BJ (cell line): ENCODE measurements at regions not wholly inside any gene's neighbourhood (a gene's known extent, or its start where the extent isn't known, plus 50 kb on each side); places are given as distances from the start of the nearest gene placed in this dataset.
"Not testable (repeated sequence)": the region's sequence is repeated elsewhere in the genome, so short reads cannot be mapped to it uniquely, and the experiment has no call there.

Source experiments
- CTCF ChIA-PET: fragments of 350-600 bp; formaldehyde crosslinking; extraction: SDS; loops from one replicate; lab custom pipeline; 2021; ENCODE audit warnings: antibody characterized with exemption, inconsistent platforms; lab: Yijun Ruan, JAX
- POLR2A ChIA-PET: fragments of 300-600 bp; sonication (Branson Sonifier 250); formaldehyde crosslinking; extraction: SDS; loops from one replicate; lab custom pipeline; 2021; ENCODE audit warnings: antibody characterized with exemption; lab: Charles Lee
- DNase-seq: peaks from one replicate; pipeline ENCODE4 v3.0.0-alpha.2; 2011; ENCODE audit warnings: low read depth
- H3K27me3 ChIP-seq: 2 replicates; pipeline ENCODE4 v1.6.0; 2011; ENCODE audit warnings: low read length; ENCODE audit not compliant: control insufficient read depth, insufficient read depth
- H3K36me3 ChIP-seq: 2 replicates; pipeline ENCODE4 v1.5.1; 2011; ENCODE audit warnings: low read length; ENCODE audit not compliant: control insufficient read depth, insufficient read depth
- H3K4me3 ChIP-seq: 2 replicates; pipeline ENCODE4 v1.5.1; 2011; ENCODE audit warnings: low read depth, mild to moderate bottlenecking, control low read depth, low read length
- TF ChIP-seq, protein P1 (sequence below): IDR thresholded peaks from 2 replicates; pipeline ENCODE4 v1.5.1; 2011; ENCODE audit warnings: low read depth, mild to moderate bottlenecking, control low read depth, inconsistent platforms, low read length, moderate library complexity; ENCODE audit not compliant: insufficient read depth

DNA sequence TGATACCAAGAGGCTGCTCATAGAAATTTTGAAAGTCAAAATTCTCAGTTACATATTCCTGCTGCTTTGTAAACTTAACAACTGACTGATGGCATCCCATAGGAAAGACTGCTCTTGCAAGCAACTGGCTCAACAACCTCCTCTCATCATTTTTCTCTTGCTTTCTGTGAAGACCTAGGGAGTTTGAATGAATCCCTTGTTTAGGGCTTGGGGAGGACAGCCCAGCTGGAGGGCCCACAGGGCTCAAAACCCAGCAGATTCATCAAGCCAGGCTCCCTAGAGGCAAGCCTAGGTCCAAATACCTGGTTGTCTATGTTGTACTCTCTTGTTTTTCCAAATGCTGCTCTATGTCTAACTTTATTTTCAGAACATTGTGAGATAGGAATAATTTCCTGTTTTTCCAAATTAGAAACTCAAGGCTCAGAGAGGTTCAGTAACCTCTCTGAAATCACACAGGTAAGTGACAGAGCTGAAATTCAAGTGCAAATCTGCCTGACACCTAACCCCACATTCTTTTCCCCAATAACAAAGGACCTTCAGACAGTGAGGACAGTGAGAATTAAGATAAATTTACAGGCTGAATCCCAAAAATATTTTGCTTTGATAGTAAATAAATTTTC is 558.9 kb upstream of the KLF4 start:
- Histone ChIP-seq H3K27me3 (no peaks in the 10 kb centered on the region), H3K36me3 (no peaks in the 10 kb centered on the region), H3K4me3 (no peak overlapping the region)
- TF ChIP-seq, protein P1, sequence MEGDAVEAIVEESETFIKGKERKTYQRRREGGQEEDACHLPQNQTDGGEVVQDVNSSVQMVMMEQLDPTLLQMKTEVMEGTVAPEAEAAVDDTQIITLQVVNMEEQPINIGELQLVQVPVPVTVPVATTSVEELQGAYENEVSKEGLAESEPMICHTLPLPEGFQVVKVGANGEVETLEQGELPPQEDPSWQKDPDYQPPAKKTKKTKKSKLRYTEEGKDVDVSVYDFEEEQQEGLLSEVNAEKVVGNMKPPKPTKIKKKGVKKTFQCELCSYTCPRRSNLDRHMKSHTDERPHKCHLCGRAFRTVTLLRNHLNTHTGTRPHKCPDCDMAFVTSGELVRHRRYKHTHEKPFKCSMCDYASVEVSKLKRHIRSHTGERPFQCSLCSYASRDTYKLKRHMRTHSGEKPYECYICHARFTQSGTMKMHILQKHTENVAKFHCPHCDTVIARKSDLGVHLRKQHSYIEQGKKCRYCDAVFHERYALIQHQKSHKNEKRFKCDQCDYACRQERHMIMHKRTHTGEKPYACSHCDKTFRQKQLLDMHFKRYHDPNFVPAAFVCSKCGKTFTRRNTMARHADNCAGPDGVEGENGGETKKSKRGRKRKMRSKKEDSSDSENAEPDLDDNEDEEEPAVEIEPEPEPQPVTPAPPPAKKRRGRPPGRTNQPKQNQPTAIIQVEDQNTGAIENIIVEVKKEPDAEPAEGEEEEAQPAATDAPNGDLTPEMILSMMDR = no peak
- ChIA-PET CTCF (interaction anchor here (0.9 kb wide), 1 partner anchor 13 kb away, joined by 3 read pairs; no protein-coding TSS in a partner anchor), POLR2A (no interaction called here)
- no peak for DNase-seq

DNA sequence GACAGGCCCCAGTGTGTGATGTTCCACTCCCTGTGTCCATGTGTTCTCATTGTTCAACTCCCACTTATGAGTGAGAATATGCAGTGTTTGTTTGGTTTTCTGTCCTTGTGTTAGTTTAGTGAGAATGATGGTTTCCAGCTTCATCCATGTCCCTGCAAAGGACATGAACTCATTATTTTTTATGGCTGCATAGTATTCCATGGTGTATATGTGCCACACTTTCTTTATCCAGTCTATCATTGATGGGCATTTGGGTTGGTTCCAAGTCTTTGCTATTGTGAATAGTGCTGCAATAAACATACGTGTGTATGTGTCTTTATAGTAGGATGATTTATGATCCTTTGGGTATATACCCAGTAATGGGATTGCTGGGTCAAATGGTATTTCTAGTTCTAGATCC is 558.2 kb upstream of the KLF4 start:
- H3K4me3 ChIP-seq, DNase-seq, CTCF ChIA-PET, H3K36me3 ChIP-seq, POLR2A ChIA-PET, H3K27me3 ChIP-seq: not testable (repeated sequence)

DNA sequence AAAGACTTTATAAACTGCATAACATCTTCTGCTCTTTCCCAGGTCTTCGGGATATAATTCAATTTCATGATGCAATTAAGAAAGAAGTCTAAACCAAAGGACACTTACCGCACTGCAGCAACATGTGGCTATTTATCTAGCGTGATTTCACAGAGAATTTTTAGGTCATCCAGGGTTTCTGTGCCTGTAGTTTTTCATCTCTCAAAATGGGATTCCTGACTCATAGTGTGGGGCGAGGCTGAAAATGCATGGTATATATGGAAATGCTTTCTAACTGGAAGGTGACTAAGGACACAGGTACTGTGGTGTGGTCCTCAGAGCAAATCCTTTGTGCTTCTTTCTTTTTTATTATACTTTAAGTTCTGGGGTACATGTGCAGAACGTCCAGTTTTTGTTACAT is 557.7 kb upstream of the KLF4 start:
- Histone ChIP-seq H3K36me3 (no peaks in the 10 kb centered on the region), H3K27me3 (no peaks in the 10 kb centered on the region), H3K4me3 (no peak overlapping the region)
- ChIA-PET CTCF (no interaction called here), POLR2A (no interaction called here)
- TF ChIP-seq, protein P1 = no peak
- DNase-seq = no peak

DNA sequence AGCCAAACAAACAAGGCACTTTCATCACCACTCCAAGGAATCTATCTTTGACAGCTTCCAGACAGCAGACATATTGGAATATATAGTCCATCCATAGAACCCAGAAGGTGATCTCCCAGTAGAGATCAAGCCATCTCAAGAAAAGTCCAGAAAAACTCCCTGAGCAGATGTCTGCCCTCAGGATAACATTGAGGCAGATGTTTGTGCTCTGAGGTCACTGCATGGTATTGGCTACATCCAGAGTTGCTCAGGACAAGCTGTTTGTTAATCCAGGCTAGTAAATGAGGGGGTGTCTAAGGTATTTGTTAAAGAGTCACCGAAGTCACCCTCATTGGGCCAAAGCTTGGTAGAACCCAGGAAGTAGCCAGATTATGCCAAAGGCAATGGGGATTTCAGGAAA is 556.3 kb upstream of the KLF4 start:
- ChIA-PET CTCF (interaction anchor here (1.1 kb wide), 1 partner anchor 13 kb away, joined by 3 read pairs; no protein-coding TSS in a partner anchor), POLR2A (no interaction called here)
- TF ChIP-seq, protein P1 = no peak
- no peaks in the 10 kb centered on the region for H3K36me3 ChIP-seq
- H3K4me3 ChIP-seq = no peak overlapping the region
- H3K27me3 ChIP-seq = no peaks in the 10 kb centered on the region
- no peak for DNase-seq

DNA sequence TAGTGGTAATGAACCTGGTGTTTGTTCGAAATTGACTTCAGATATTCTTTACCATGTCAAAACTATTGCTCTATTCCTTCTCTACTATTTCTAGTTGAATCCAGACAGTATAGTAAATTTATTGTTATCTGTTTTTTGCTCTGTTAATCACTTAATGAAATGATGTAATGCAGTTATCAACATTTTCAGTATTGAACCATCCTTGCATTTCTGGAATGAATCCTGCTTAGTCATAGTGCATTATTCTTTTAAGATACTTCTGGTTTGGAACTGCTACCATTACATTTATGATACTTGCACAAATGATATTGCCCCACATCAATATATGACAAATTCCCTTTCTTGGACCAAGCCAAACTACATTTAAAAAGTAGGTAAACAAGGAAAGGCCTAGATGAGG is 554.0 kb upstream of the KLF4 start:
- Histone ChIP-seq H3K27me3 (no peaks in the 10 kb centered on the region), H3K36me3 (no peaks in the 10 kb centered on the region), H3K4me3 (no peak overlapping the region)
- ChIA-PET POLR2A (no interaction called here), CTCF (no interaction called here)
- TF ChIP-seq, protein P1 = no peak
- DNase-seq = no peak

DNA sequence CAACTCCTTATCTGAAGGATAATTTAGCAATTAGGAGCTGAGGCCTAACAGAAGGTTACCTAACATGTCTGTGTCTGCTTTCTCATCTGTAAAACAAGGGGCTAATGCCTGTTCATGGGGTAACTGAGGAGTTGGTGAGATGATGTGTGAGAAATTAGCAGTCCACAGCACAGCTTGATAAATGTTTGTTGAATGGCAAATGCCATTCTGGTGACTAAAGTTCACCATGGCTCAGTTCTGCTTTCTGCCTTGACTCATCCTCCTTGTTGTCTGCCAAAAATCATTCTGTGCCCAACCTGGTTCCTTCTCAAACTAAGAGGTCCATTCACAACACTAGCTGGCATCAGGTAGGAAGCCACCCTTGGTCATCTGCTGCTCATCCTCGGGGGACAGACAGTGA is 552.0 kb upstream of the KLF4 start:
- POLR2A ChIA-PET = no interaction called here
- no peak overlapping the region for H3K4me3 ChIP-seq
- no peak for DNase-seq
- no peaks in the 10 kb centered on the region for H3K36me3 ChIP-seq
- CTCF ChIA-PET = no interaction called here
- TF ChIP-seq, protein P1 = no peak
- no peaks in the 10 kb centered on the region for H3K27me3 ChIP-seq
